22Rv1 (cell line): ENCODE measurements at regions not wholly inside any gene's neighbourhood (a gene's known extent, or its start where the extent isn't known, plus 50 kb on each side); places are given as distances from the start of the nearest gene placed in this dataset.

ENCODE experiments used
- H3K27ac ChIP-seq: fragments of 450-650 bp; 2 replicates; pipeline ENCODE4 v1.5.1; 2017
- CTCF ChIP-seq: fragments of 450-650 bp; IDR thresholded peaks from 2 replicates; pipeline ENCODE4 v1.5.1; 2017; ENCODE audit warnings: mild to moderate bottlenecking
- ZFX ChIP-seq: fragments of 450-650 bp; IDR thresholded peaks from 2 replicates; pipeline ENCODE4 v1.6.1; 2017; ENCODE audit warnings: antibody characterized with exemption, borderline replicate concordance

GRCh38 chr18:27838225-27838624 is 338.7 kb downstream of the CDH2 start:
- no peak overlapping the region for H3K27ac ChIP-seq
- TF ChIP-seq ZFX (no peak), CTCF (no peak)

GRCh38 chr18:27826101-27826500 is 350.8 kb downstream of the CDH2 start:
- TF ChIP-seq CTCF (no peak), ZFX (no peak)
- no peak overlapping the region for H3K27ac ChIP-seq

- no peak for TF ChIP-seq ZFX
- TF ChIP-seq CTCF, result no peak
- no peak overlapping the region for H3K27ac ChIP-seq
Observed at GRCh38 chr18:27825689-27826088, 351.2 kb downstream of the CDH2 start.

GRCh38 chr18:27824841-27825681 is 351.9 kb downstream of the CDH2 start:
- TF ChIP-seq ZFX, result no peak
- TF ChIP-seq CTCF, result no peak
- no peak overlapping the region for H3K27ac ChIP-seq

GRCh38 chr18:27824275-27824674 is 352.7 kb downstream of the CDH2 start:
- TF ChIP-seq ZFX, result no peak
- no peak for TF ChIP-seq CTCF
- H3K27ac ChIP-seq, result no peak overlapping the region

- TF ChIP-seq ZFX (no peak), CTCF (no peak)
- no peak overlapping the region for H3K27ac ChIP-seq
Observed at GRCh38 chr18:27823053-27823452, 353.9 kb downstream of the CDH2 start.

- TF ChIP-seq CTCF (no peak), ZFX (no peak)
- H3K27ac ChIP-seq, result no peak overlapping the region
Observed at GRCh38 chr18:27808683-27809082, 368.2 kb downstream of the CDH2 start.
